ENCODE measurements at regions not wholly inside any gene's neighbourhood (a gene's known extent, or its start where the extent isn't known, plus 50 kb on each side); places are given as distances from the start of the nearest gene placed in this dataset.

- no peak for TF ChIP-seq CTCF (conservative IDR thresholded peaks at IDR 0.05)
- no peak for TF ChIP-seq ZFX (IDR thresholded peaks at IDR 0.05)
- no peak overlapping the region for H3K27ac ChIP-seq
These were observed 185.0 kb upstream of the EOMES start for GRCh38 chr3:27907148-27907547.

GRCh38 chr3:27907929-27908328 is 185.8 kb upstream of the EOMES start:
- TF ChIP-seq CTCF (conservative IDR thresholded peaks at IDR 0.05) (no peak), ZFX (IDR thresholded peaks at IDR 0.05) (no peak)
- no peak overlapping the region for H3K27ac ChIP-seq

GRCh38 chr3:27910456-27910855 is 188.3 kb upstream of the EOMES start:
- H3K27ac ChIP-seq = no peak overlapping the region
- TF ChIP-seq ZFX (IDR thresholded peaks at IDR 0.05) = no peak
- TF ChIP-seq CTCF (conservative IDR thresholded peaks at IDR 0.05) = no peak

GRCh38 chr3:27914199-27914598 is 192.1 kb upstream of the EOMES start:
- no peak overlapping the region for H3K27ac ChIP-seq
- no peak for TF ChIP-seq ZFX (IDR thresholded peaks at IDR 0.05)
- peak; percentile 35 for TF ChIP-seq CTCF (conservative IDR thresholded peaks at IDR 0.05)

- H3K27ac ChIP-seq = no peak overlapping the region
- TF ChIP-seq CTCF (conservative IDR thresholded peaks at IDR 0.05) (no peak), ZFX (IDR thresholded peaks at IDR 0.05) (no peak)
These were observed 201.4 kb upstream of the EOMES start for GRCh38 chr3:27923349-27924068.

GRCh38 chr3:27927882-27928281 is 205.8 kb upstream of the EOMES start:
- TF ChIP-seq CTCF (conservative IDR thresholded peaks at IDR 0.05) (no peak), ZFX (IDR thresholded peaks at IDR 0.05) (no peak)
- no peak overlapping the region for H3K27ac ChIP-seq

- H3K27ac ChIP-seq = no peak overlapping the region
- TF ChIP-seq ZFX (IDR thresholded peaks at IDR 0.05) (no peak), CTCF (conservative IDR thresholded peaks at IDR 0.05) (no peak)
These were observed 208.0 kb upstream of the EOMES start for GRCh38 chr3:27930052-27930602.

All from C4-2B (cell line).